KMS-11 (cell line): ENCODE measurements at regions not wholly inside any gene's neighbourhood (a gene's known extent, or its start where the extent isn't known, plus 50 kb on each side); places are given as distances from the start of the nearest gene placed in this dataset.

Source experiments
- H2AFZ ChIP-seq: fragments of 200-600 bp; sonication (generic); 2 replicates; pipeline ENCODE4 v1.6.1; 2016; ENCODE audit warnings: antibody characterized with exemption, mixed run types, low read depth
- H3K27ac ChIP-seq: fragments of 200-600 bp; sonication (generic); 2 replicates; pipeline ENCODE4 v1.6.1; 2016; ENCODE audit warnings: mild to moderate bottlenecking, mixed run types
- H3K27me3 ChIP-seq: fragments of 200-600 bp; sonication (generic); 2 replicates; pipeline ENCODE4 v1.6.1; 2017; ENCODE audit warnings: mild to moderate bottlenecking, low read depth, mixed run types, moderate library complexity; ENCODE audit not compliant: insufficient read depth
- H3K36me3 ChIP-seq: fragments of 200-600 bp; sonication (generic); 2 replicates; pipeline ENCODE4 v1.6.1; 2017; ENCODE audit warnings: mild to moderate bottlenecking, mixed run types; ENCODE audit not compliant: insufficient read depth
- H3K4me1 ChIP-seq: fragments of 200-600 bp; sonication (generic); 2 replicates; pipeline ENCODE4 v1.6.1; 2016; ENCODE audit warnings: mild to moderate bottlenecking, low read depth, mixed run types; ENCODE audit not compliant: poor library complexity, severe bottlenecking
- H3K4me2 ChIP-seq: fragments of 200-600 bp; sonication (generic); 2 replicates; pipeline ENCODE4 v1.7.0; 2016; ENCODE audit warnings: mild to moderate bottlenecking, mixed run types
- H3K4me3 ChIP-seq: fragments of 200-600 bp; sonication (generic); IDR thresholded peaks from 2 replicates; pipeline ENCODE4 v1.6.1; 2017; ENCODE audit warnings: low read depth, low read length, mixed read lengths; ENCODE audit not compliant: insufficient read depth
- H3K79me2 ChIP-seq: fragments of 200-600 bp; sonication (generic); 2 replicates; pipeline ENCODE4 v1.6.1; 2016; ENCODE audit warnings: low read depth, mixed run types; ENCODE audit not compliant: insufficient read depth
- H3K9ac ChIP-seq: fragments of 200-600 bp; sonication (generic); 2 replicates; pipeline ENCODE4 v1.6.1; 2016; ENCODE audit warnings: mild to moderate bottlenecking, mixed run types
- H4K20me1 ChIP-seq: fragments of 200-600 bp; sonication (generic); 2 replicates; pipeline ENCODE4 v1.6.1; 2016; ENCODE audit warnings: mild to moderate bottlenecking, mixed run types; ENCODE audit not compliant: insufficient read depth
- CTCF ChIP-seq: fragments of 200-600 bp; sonication (generic); conservative IDR thresholded peaks from 2 replicates; pipeline ENCODE4 v1.6.1; 2017; ENCODE audit warnings: low read depth, mild to moderate bottlenecking, antibody characterized with exemption, low read length, moderate library complexity, mixed read lengths

GRCh38 chr6:8918196-8918595, 482.9 kb upstream of the SLC35B3 start:
- no peak overlapping the region for H3K9ac ChIP-seq
- no peaks in the 10 kb centered on the region for H4K20me1 ChIP-seq
- no peak overlapping the region for H3K27ac ChIP-seq
- H3K4me2 ChIP-seq, result no peak overlapping the region
- H3K36me3 ChIP-seq, result no peaks in the 10 kb centered on the region
- H2AFZ ChIP-seq, result no peak overlapping the region
- H3K27me3 ChIP-seq, result no peaks in the 10 kb centered on the region
- no peaks in the 10 kb centered on the region for H3K79me2 ChIP-seq
- no peak overlapping the region for H3K4me3 ChIP-seq
- TF ChIP-seq CTCF, result no peak
- no peaks in the 10 kb centered on the region for H3K4me1 ChIP-seq

GRCh38 chr6:8914700-8915099, 479.4 kb upstream of the SLC35B3 start:
- Histone ChIP-seq H3K4me1 (no peaks in the 10 kb centered on the region), H2AFZ (no peak overlapping the region), H3K4me3 (no peak overlapping the region), H3K4me2 (no peak overlapping the region), H3K27ac (no peak overlapping the region), H3K36me3 (no peaks in the 10 kb centered on the region), H3K27me3 (no peaks in the 10 kb centered on the region), H3K79me2 (no peaks in the 10 kb centered on the region), H3K9ac (no peak overlapping the region), H4K20me1 (no peaks in the 10 kb centered on the region)
- TF ChIP-seq CTCF, result no peak

GRCh38 chr6:8908638-8909037, 473.3 kb upstream of the SLC35B3 start:
- Histone ChIP-seq H2AFZ (no peak overlapping the region), H3K27me3 (no peaks in the 10 kb centered on the region), H3K4me1 (no peaks in the 10 kb centered on the region), H3K79me2 (no peaks in the 10 kb centered on the region), H4K20me1 (no peaks in the 10 kb centered on the region), H3K36me3 (no peaks in the 10 kb centered on the region), H3K4me3 (no peak overlapping the region), H3K27ac (no peak overlapping the region), H3K9ac (no peak overlapping the region), H3K4me2 (no peak overlapping the region)
- no peak for TF ChIP-seq CTCF

GRCh38 chr6:8906699-8907098, 471.4 kb upstream of the SLC35B3 start:
- H3K4me1 ChIP-seq, result no peaks in the 10 kb centered on the region
- TF ChIP-seq CTCF, result no peak
- H3K4me3 ChIP-seq, result no peak overlapping the region
- H3K9ac ChIP-seq, result no peak overlapping the region
- H4K20me1 ChIP-seq, result no peaks in the 10 kb centered on the region
- H3K36me3 ChIP-seq, result no peaks in the 10 kb centered on the region
- no peaks in the 10 kb centered on the region for H3K27me3 ChIP-seq
- no peak overlapping the region for H3K4me2 ChIP-seq
- H2AFZ ChIP-seq, result no peak overlapping the region
- H3K27ac ChIP-seq, result no peak overlapping the region
- H3K79me2 ChIP-seq, result no peaks in the 10 kb centered on the region

GRCh38 chr6:8905757-8906156, 470.4 kb upstream of the SLC35B3 start:
- Histone ChIP-seq H2AFZ (no peak overlapping the region), H3K4me1 (no peaks in the 10 kb centered on the region)

More at GRCh38 chr6:8905757-8906156, 470.4 kb upstream of the SLC35B3 start:
- H4K20me1 ChIP-seq, result no peaks in the 10 kb centered on the region
- TF ChIP-seq CTCF, result no peak
- H3K27me3 ChIP-seq, result no peaks in the 10 kb centered on the region
- H3K36me3 ChIP-seq, result no peaks in the 10 kb centered on the region
- H3K27ac ChIP-seq, result no peak overlapping the region
- no peak overlapping the region for H3K4me3 ChIP-seq
- no peak overlapping the region for H3K4me2 ChIP-seq
- H3K79me2 ChIP-seq, result no peaks in the 10 kb centered on the region
- no peak overlapping the region for H3K9ac ChIP-seq
